GM12891 (cell line): ENCODE measurements at regions not wholly inside any gene's neighbourhood (a gene's known extent, or its start where the extent isn't known, plus 50 kb on each side); places are given as distances from the start of the nearest gene placed in this dataset.

Source experiments
- POLR2A ChIP-seq: IDR thresholded peaks from 2 replicates; pipeline ENCODE4 v1.6.1; 2011; ENCODE audit warnings: low read depth, low read length, control low read depth
- POLR2AphosphoS5 ChIP-seq: IDR thresholded peaks from 2 replicates; pipeline ENCODE4 v1.6.1; 2011; ENCODE audit warnings: low read depth, low read length, control low read depth
- TAF1 ChIP-seq: IDR thresholded peaks from 2 replicates; pipeline ENCODE4 v1.6.1; 2011; ENCODE audit warnings: low read depth, low read length, control low read depth

DNA sequence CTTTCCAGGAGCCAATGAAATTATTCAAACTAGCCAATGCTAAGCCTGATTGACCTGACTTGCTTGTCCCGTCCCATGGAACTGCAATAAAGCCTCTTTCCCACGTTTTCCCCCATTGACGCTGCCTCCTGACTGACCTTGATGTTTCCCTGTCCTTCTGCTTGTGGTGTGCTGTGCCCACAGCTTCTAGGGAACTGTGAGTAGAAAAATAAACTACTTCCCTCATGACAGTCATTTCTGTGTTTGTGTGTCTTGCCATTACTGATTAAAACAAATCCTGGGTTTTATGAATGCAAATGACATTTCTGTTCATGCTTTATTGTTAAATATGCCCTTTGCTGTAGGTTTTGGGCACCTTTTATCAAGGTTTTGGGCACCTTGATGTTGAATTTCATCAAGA is 91.3 kb upstream of the ABI1 start:
- TF ChIP-seq POLR2A (no peak), TAF1 (no peak), POLR2AphosphoS5 (no peak)
